Renal cortical epithelial cell (primary cell): ENCODE measurements at regions not wholly inside any gene's neighbourhood (a gene's known extent, or its start where the extent isn't known, plus 50 kb on each side); places are given as distances from the start of the nearest gene placed in this dataset.

Experiments
- DNase-seq: peaks from one replicate; pipeline ENCODE4 v3.0.0-alpha.2; 2011; ENCODE audit warnings: low read depth

DNA sequence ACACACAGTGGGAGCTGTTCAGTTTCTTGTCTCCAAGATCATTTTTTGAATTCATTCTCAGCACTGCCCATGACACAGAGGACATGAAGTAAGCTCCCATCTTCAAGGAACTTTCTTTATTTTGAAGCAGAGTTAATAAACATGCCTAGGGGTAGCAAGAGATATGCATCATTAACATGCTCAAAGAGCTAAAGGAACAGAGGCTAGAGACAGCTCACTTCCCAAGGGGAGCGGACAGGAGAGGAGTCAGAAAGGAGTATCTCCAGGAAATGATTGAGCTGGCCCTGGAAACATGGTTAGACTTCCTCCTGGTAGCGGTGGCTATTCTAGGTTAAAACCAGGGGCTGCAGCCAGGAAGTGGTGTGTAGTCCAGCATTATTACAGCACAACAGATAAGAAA, 135.9 kb downstream of the GPAM start:
- no peak for DNase-seq

GRCh38 chr10:112052166-112052565, 131.4 kb downstream of the GPAM start:
- no peak for DNase-seq

DNA sequence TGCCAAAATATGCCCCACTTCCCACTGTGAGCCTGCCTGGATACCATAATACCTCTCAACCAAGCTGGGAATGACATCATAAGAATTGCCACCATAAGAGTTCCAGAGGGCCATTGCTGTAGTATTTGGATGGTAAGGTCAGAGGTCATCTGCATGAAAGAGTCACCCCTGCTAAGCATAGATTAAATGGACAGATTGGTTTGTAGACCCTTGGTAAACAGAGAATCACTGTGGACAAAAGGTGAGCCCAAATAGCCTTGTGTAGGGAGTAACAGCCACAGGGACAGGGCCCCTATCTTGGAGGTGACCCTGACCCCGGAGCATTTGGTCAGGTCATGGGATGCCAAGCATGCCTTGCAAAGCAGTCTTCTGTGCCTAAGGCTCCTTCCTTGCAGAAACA, 129.7 kb downstream of the GPAM start:
- no peak for DNase-seq

DNA sequence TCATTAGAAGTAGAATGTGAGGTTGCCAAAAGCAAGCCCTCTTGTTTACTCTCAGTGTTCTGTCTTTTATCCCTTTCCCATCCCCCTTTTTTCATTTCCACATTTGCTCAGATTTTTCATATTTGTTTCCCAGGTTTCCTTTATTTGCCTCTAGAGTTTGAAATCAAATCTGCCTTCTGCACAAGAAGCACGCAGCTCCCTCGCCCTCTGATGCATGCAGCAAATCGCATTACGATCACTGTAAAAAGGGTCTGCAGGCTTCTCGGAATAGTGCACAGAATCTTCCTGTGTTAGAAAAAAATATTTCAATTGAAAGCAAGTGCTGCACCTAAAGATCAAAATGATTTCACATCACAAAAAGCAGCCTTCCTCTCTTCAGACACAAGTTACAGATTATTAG, 129.0 kb downstream of the GPAM start:
- DNase-seq = no peak

DNA sequence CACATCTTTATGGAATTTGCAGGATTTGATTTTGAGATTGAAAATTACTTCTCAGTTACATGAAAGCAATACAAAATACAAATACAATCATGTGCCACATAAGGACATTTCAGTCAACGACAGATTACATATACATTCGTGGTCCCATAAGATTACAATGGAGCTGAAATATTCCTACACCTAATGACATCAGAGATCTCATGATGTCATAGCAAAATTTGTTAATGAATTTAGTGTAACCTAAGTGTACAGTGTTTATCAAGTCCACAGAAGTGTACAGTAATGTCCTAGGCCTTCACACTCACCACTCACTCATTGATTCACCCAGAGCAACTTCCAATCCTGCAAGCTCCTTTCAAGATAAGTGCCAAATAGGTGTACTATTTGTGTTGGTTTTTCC, 126.5 kb downstream of the GPAM start:
- no peak for DNase-seq

- no peak for DNase-seq
Observed at GRCh38 chr10:112059220-112059619, 124.3 kb downstream of the GPAM start.

DNA sequence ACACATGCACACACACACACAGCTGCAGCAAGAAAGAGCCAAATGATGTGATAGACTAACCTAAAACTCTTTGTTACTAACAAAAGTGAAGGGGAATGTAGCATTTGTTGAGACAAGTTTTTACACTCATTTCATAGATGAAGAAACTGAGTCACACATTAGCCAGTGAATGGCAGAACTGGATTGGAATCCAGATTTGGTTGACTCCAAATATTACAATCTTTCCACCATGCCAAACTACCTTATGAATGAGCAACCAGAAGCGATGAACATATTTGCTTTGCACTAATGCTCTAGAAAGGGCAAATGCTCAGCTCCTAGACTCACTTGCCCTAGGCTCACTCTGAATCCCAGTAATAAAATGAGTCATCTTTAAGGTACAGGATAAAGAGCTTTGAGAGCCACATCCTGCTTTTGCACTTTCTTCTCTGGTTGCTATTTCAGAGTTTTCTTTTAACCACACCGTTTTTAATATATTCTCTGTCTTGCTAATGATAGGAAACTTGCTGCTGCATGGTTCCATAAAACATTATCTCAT, 111.9 kb downstream of the GPAM start:
- DNase-seq = peak; percentile 6

- DNase-seq = no peak
Observed at GRCh38 chr10:112078003-112078402, 105.6 kb downstream of the GPAM start.

GRCh38 chr10:112080231-112080630, 103.3 kb downstream of the GPAM start:
- DNase-seq = no peak

GRCh38 chr10:112082120-112082519, 101.4 kb downstream of the GPAM start:
- DNase-seq = no peak

DNA sequence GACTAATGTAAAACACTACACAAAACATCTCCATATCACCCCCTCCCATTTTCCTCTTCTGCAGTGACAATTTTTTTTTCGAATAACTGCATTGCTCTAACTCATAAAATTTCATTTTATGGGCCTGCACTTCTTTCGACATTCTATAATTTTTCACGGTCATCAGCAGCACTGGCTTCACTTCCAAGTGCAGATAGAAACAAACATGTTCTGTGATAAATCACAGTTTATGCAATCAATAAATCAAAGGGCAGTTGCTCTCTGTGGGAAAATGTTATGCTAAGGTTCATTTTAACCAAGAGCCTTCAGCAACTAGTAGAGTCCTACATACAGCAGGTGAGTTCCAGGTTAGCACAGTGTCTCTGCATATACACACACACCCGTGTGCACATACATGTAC, 100.1 kb downstream of the GPAM start:
- DNase-seq = no peak

GRCh38 chr10:112087953-112088456, 95.6 kb downstream of the GPAM start:
- no peak for DNase-seq

GRCh38 chr10:112091703-112092102, 91.9 kb downstream of the GPAM start:
- no peak for DNase-seq

- DNase-seq = peak; percentile 6
Observed at GRCh38 chr10:112092519-112092918, 91.0 kb downstream of the GPAM start.

DNA sequence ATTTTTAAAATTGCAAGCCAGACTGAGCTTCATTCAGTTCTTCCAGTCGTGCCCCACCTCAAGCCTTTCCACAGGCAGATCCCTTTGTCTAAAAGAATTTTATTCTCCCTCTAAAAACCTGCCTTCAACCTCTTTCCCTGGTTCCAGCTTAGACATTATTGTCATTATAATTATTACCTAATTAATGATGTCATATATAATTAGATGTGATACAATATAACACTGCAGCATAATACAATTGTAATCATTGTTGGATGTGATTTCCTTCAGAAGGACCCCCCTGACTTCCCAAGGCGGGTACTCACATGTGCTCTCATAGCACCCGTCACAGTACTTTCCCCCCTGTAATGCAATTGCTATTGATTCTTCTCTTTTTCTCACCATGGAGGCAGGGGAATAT, 88.6 kb downstream of the GPAM start:
- no peak for DNase-seq

- no peak for DNase-seq
Observed at GRCh38 chr10:112095731-112096130, 87.8 kb downstream of the GPAM start.

- DNase-seq = no peak
Observed at GRCh38 chr10:112098682-112099081, 84.9 kb downstream of the GPAM start.
